ENCODE measurements at regions not wholly inside any gene's neighbourhood (a gene's known extent, or its start where the extent isn't known, plus 50 kb on each side); places are given as distances from the start of the nearest gene placed in this dataset.
A peak's percentile ranks its signal among the peaks of the same experiment; 100 is the strongest.

DNA sequence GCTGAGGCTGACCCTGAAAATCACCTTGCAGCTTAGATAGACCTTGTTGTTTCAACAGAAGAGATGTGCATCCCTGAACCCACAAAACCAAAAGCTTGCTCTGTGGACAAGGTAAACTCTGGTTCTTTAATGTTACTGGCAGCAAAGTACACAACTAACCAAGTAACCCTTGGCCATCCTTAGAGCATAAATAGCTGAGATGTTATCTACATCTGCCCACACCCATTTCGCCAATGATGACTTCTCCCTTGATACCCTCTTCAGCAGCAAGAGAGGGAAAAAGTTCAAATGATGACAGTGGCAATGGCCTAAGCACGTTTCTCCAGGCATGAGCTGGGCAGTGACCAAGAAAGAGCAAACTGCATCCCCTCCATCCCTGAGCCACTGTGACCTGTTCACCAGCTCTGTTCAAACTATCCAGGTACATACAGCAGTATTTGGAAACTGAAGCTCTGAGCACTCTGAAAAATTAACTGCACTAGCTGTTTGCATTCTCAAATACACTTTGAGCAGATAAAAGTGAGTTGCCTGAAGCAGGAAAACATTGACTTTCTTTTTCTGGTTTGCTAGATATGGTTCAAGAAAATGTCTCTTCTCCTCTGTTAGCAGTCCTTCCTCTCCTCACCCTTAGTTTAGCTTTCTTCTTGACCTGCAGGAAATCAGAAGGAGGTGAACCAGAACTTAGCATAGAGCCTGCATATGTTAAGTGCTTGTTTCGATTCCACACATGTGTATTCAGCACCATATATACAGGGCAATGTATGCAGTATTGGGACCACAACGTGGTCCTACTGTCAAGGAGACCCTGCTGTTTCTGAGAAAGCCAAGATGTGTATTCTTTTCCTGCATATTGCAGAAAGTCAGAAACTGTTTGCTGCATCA is 231.7 kb downstream of the FOXO1 start:
- DNase-seq (no peak), ATAC-seq (no peak)
- no peaks in the 10 kb centered on the region for H3K9me3 ChIP-seq (ENCODE audit: control insufficient read depth, low read length, poor library complexity, severe bottlenecking)
- Mint-ChIP-seq H3K36me3 (ENCODE audit: low read depth) (no peaks in the 10 kb centered on the region), H3K4me3 (peak overlapping the region; percentile 80), H3K27me3 (no peaks in the 10 kb centered on the region), H3K27ac (peak overlapping the region; percentile 77), H3K4me1 (peaks cover 52% of the 10 kb centered on the region)

DNA sequence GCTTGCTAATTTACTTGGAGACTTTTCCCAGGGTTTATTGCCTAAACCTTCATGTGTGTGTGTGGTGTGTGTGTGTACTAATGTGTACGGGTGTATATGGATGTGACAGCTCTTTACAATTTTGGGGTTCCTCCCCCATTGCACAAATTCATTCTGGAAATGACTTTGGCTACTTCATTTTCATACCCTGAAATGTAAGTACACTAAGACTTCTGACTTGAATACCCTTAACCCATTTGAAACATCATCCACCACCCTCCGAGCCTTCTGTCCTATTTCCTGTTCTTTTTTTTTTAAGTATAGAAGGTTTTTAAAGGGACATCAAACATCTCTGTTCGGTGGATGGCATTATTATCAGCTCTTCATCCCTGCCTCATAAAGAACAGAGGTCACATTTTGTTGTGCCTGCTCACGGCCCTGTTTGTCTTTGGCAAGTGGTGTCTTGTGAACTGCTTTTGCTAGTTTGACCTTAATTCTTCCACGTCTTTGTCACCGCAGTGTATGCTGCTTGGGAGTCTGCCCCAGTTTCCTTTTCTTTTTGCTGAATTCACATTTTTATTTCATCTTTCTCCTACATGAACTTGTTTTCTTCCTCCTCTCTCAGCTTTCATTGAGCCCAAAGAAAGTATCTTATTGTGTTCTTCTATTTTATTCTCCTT is 228.3 kb downstream of the FOXO1 start:
- Mint-ChIP-seq H3K36me3 (ENCODE audit: low read depth) (no peaks in the 10 kb centered on the region), H3K4me3 (peak overlapping the region; percentile 82), H3K4me1 (peaks cover 41% of the 10 kb centered on the region), H3K27me3 (no peaks in the 10 kb centered on the region), H3K27ac (peak overlapping the region; percentile 97)
- no peak for DNase-seq
- no peaks in the 10 kb centered on the region for H3K9me3 ChIP-seq (ENCODE audit: control insufficient read depth, low read length, poor library complexity, severe bottlenecking)
- peak; percentile 59 for ATAC-seq

DNA sequence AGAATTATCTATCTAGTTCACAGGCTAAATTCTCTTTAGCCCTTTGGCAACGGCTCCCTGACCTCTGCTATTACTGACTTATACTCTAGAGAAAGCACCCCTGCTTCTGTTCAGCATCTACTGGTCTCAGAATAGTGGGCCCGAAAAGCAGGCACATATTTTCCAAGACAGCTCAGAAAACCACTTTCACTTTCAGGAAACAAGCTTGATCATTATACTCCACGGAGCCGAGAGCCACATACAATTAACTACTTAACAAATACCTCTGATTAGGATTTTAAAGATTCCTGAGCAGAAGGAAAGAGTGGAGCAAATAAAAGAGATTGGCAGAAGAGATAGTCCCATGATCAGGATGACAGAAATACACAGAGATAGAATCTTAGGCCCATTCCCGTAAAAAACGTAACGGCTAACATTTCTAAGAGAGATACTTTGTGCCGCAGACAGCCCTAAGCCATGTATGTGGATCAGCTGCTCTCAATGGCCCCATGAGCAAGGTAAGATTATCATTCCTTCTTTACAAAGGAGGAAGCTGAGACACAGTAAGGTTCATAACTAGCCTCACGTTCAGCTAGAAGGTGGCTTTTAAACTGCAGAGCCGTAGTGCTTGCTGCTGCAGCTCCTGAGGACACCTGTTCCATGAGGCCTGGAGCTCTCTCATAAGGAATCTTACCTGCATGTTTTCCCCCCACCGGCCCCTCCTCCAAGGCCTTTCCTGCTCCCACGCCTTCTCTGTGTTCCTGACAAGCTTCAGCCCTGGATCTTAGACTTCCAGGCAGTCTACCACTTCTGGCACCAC is 227.2 kb downstream of the FOXO1 start:
- H3K27me3 Mint-ChIP-seq = no peaks in the 10 kb centered on the region
- H3K4me3 Mint-ChIP-seq = peak overlapping the region; percentile 82
- no peaks in the 10 kb centered on the region for H3K9me3 ChIP-seq (ENCODE audit: control insufficient read depth, low read length, poor library complexity, severe bottlenecking)
- no peak for DNase-seq
- peak; percentile 38 for ATAC-seq
- H3K36me3 Mint-ChIP-seq (ENCODE audit: low read depth) = no peaks in the 10 kb centered on the region
- H3K27ac Mint-ChIP-seq = peak overlapping the region; percentile 97
- peaks cover 34% of the 10 kb centered on the region for H3K4me1 Mint-ChIP-seq

DNA sequence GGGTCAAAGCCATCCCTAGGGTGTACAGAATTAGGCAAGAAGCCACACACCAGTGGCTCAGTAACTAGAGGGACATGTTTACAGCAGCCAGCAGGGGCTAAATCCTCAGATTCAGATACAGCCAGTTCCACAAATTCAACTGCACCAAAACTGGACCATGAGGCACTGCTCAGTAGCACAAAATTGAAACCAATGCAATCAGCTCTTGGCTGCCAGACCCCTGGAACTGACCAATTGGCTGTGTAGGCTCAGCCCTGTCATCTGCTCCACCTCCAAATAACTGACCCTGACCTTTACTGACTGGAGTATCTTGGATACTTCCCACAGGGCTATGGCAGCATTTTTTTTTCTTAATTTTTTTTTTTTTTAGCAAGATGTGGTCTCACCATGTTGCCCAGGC is 226.5 kb downstream of the FOXO1 start:
- Mint-ChIP-seq H3K36me3 (ENCODE audit: low read depth) (no peaks in the 10 kb centered on the region), H3K27me3 (no peaks in the 10 kb centered on the region), H3K4me3 (peak overlapping the region; percentile 72), H3K4me1 (peaks cover 28% of the 10 kb centered on the region), H3K27ac (peak overlapping the region; percentile 97)
- H3K9me3 ChIP-seq (ENCODE audit: control insufficient read depth, low read length, poor library complexity, severe bottlenecking) = no peaks in the 10 kb centered on the region
- no peak for DNase-seq
- ATAC-seq = no peak

DNA sequence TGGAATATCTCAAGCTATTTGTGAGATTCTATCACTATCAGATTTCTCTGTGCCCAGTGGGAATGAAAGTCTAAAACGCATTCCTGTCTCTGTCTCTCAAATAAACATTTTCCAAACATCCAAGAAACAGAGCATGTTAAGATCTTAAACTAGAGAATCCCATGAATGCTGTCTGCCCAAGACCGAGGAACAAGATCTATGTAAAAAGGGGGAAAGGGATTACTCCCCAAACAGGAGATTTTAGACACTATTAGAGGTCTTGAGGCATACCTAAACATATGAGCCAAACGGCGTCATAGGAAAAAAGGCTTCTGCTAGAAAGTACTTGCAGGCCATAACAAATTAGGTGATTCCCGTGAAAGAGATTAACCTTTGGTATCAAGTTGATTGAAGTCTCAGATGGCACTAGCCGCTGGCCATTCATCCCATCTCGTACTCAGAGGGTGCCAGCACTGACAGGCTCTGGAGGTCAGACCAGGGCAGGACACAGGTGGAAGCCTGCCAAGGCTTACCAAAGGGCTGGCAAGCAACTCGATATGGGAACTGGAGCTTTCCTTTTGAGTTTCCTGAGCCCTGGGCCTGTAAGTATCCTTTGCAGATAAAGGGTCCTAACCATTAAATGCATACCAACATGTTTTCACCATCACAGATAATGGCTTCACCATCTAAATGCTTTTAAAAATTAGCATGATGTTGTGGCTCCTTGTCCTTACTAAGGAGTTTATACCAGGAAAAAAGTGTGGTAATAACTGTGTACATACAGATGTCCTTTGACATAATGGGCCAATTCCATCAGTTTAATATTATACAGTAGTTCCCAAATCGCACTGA is 225.2 kb downstream of the FOXO1 start:
- ATAC-seq = no peak
- H3K27me3 Mint-ChIP-seq = no peaks in the 10 kb centered on the region
- H3K4me1 Mint-ChIP-seq = peaks cover 25% of the 10 kb centered on the region
- no peak overlapping the region for H3K4me3 Mint-ChIP-seq
- H3K36me3 Mint-ChIP-seq (ENCODE audit: low read depth) = no peaks in the 10 kb centered on the region
- no peak overlapping the region for H3K27ac Mint-ChIP-seq
- no peak for DNase-seq
- no peaks in the 10 kb centered on the region for H3K9me3 ChIP-seq (ENCODE audit: control insufficient read depth, low read length, poor library complexity, severe bottlenecking)

DNA sequence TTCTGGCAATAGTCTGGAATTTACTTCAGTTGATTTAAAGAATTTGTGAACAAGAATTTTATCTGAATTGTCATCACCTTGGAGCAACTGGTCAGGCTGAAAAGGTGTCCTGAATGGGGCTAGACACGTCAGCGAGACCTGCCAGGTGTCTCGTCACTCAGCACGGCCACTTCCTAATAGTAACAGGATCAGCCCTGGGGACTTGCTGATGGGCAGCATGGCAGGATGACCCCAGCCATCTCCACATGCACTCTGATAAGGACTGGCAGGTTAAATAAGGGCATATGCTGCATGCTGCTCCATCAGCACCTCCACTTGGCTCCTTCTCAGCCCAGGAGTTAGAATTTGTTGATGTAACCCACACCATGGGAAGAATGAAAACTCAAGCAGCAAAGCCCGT is 224.2 kb downstream of the FOXO1 start:
- Mint-ChIP-seq H3K27ac (no peak overlapping the region), H3K4me1 (peaks cover 25% of the 10 kb centered on the region), H3K36me3 (ENCODE audit: low read depth) (no peaks in the 10 kb centered on the region), H3K4me3 (no peak overlapping the region), H3K27me3 (no peaks in the 10 kb centered on the region)
- no peak for ATAC-seq
- H3K9me3 ChIP-seq (ENCODE audit: control insufficient read depth, low read length, poor library complexity, severe bottlenecking) = no peaks in the 10 kb centered on the region
- no peak for DNase-seq

DNA sequence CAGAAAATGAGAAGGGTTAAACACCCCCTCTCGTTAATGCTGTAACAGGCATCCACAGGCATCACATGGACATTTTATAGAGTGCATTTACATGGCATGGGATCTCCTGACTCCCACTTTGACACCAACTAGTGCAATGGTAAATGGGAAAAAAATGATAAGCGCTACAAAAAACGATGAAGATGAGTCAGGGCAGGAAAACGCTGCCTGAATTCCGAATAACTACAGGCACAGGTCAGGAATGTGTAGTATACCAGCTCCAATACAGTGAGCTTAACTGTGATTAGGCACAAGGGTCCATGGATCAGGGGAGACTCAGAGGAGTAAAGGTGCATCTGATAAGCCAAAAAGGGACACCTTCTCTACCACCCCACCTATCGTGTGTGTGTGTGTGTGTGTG is 223.6 kb downstream of the FOXO1 start:
- Mint-ChIP-seq H3K36me3 (ENCODE audit: low read depth) (no peaks in the 10 kb centered on the region), H3K27ac (no peak overlapping the region), H3K4me1 (peaks cover 21% of the 10 kb centered on the region), H3K27me3 (no peaks in the 10 kb centered on the region), H3K4me3 (no peak overlapping the region)
- H3K9me3 ChIP-seq (ENCODE audit: control insufficient read depth, low read length, poor library complexity, severe bottlenecking) = no peaks in the 10 kb centered on the region
- DNase-seq (no peak), ATAC-seq (no peak)

DNA sequence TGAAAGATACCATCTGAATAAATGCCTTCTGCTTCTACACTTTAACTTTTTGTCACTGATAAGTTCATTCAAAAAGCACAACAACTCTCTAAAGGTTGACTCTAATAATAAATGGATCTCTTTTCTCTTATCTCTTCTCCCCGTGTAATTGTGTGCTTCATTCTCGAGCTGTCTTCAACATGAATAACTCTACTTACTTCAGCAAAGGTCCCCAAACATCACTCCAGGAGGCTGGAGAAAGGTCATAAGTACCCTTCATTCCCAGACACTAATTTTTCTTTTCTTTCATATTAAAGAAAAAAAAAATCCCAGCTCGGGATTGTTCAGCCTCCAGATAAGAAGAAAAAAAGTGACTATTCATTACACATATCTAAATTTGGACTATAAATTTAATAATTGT is 222.2 kb downstream of the FOXO1 start:
- H3K36me3 Mint-ChIP-seq (ENCODE audit: low read depth) = peaks cover 2% of the 10 kb centered on the region
- DNase-seq (no peak), ATAC-seq (no peak)
- no peaks in the 10 kb centered on the region for H3K9me3 ChIP-seq (ENCODE audit: control insufficient read depth, low read length, poor library complexity, severe bottlenecking)
- H3K4me1 Mint-ChIP-seq = peaks cover 12% of the 10 kb centered on the region
- no peaks in the 10 kb centered on the region for H3K27me3 Mint-ChIP-seq
- H3K27ac Mint-ChIP-seq = no peak overlapping the region
- no peak overlapping the region for H3K4me3 Mint-ChIP-seq

DNA sequence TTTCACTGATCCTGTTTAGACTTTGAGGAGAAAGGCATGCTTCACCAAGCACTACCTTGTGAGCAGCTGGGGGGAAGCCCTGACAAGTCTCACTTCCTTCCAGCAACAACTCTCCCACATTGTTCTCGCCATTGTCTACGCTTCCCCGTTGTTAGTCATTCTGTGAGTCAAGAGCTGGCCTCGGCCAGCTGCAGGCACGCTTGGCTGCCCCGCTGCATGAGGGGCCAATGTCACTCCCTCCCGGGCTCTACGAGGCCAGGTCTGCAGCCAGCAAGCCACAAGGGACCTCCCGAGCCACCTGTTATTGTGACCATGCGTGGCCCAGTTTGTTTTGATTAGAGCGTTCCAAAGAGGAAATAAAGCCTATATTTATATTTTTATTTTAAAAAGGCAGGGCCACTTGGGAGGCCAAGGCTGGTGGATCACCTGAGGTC is 220.9 kb downstream of the FOXO1 start:
- DNase-seq (no peak), ATAC-seq (peak; percentile 88)
- no peaks in the 10 kb centered on the region for H3K9me3 ChIP-seq (ENCODE audit: control insufficient read depth, low read length, poor library complexity, severe bottlenecking)
- peaks cover 2% of the 10 kb centered on the region for H3K36me3 Mint-ChIP-seq (ENCODE audit: low read depth)
- H3K4me1 Mint-ChIP-seq = peaks cover 9% of the 10 kb centered on the region
- H3K27ac Mint-ChIP-seq = peak overlapping the region; percentile 14
- H3K4me3 Mint-ChIP-seq = no peak overlapping the region
- no peaks in the 10 kb centered on the region for H3K27me3 Mint-ChIP-seq

DNA sequence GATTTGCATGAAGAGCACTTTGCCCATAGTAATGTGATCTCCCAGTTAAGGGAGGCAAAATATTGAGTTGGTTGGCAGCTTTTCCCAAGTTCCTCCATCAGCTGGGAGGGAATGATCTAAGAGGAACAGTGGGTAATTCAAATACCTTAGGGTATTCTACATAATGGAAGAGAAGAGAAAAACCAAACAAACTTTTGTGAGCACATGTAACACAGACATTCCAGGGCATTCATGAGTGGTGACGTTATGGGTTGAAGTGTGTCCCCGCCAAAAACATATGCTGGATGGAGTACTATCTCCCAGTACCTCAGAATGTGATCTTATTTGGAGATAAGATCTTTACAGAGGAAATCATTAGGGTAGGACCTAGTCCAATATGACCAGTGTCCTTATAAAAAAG is 220.1 kb downstream of the FOXO1 start:
- H3K27me3 Mint-ChIP-seq = no peaks in the 10 kb centered on the region
- ATAC-seq (no peak), DNase-seq (no peak)
- peaks cover 2% of the 10 kb centered on the region for H3K36me3 Mint-ChIP-seq (ENCODE audit: low read depth)
- peaks cover 9% of the 10 kb centered on the region for H3K4me1 Mint-ChIP-seq
- H3K9me3 ChIP-seq (ENCODE audit: control insufficient read depth, low read length, poor library complexity, severe bottlenecking) = no peaks in the 10 kb centered on the region
- no peak overlapping the region for H3K27ac Mint-ChIP-seq
- H3K4me3 Mint-ChIP-seq = no peak overlapping the region

DNA sequence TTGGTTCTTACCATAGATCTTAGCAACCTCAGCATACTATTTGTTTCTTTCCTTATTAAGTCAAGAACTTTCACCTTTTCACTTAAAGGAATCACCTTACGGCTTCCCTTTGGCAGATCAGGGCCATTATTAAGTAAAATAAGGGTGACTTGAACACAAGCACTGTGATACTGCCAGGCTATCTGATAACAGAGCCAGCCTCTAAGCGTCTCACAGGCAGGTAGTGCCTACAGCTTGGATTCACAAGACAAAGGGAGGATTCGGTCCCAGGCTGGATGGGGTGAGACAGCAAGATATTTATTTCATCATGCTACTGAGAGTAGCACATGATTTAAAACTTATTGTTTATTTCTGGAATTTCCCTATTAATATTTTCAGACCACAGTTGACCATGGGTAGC is 218.6 kb downstream of the FOXO1 start:
- H3K36me3 Mint-ChIP-seq (ENCODE audit: low read depth) = peaks cover 2% of the 10 kb centered on the region
- DNase-seq = no peak
- H3K4me1 Mint-ChIP-seq = peaks cover 9% of the 10 kb centered on the region
- H3K27me3 Mint-ChIP-seq = no peaks in the 10 kb centered on the region
- H3K4me3 Mint-ChIP-seq = no peak overlapping the region
- ATAC-seq = no peak
- H3K27ac Mint-ChIP-seq = no peak overlapping the region
- H3K9me3 ChIP-seq (ENCODE audit: control insufficient read depth, low read length, poor library complexity, severe bottlenecking) = no peaks in the 10 kb centered on the region

DNA sequence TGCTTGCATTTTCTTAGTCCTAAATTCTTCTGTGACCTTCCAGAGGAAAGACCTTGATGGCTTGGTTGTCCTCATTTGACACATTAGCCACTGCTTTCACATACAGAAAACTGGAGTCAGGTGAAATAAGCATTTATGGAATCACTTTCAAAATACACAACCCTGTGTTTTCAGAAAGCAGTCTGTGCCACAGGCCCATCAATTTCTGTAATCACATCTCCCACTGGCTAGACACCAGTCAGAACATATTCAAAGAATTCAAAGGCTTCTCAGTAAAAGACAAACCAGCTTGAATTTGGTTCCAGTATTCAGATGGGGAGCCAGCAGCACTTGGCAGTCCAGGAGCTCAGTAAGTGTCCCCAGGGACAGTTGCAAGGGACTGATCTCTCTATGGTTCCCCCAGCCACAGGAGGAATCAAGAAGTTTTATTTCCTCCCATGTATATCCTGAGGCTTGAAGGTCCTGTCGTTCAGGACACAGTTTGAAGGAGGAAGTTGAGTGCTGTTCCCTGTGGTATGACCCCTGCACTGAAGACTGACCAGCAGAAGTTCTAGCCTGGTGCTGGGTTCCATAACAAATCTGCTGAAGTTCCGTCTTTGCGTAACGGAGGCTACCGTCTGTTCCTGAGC is 214.3 kb downstream of the FOXO1 start:
- ATAC-seq (no peak), DNase-seq (no peak)
- Mint-ChIP-seq H3K36me3 (ENCODE audit: low read depth) (peaks cover 2% of the 10 kb centered on the region), H3K27ac (no peak overlapping the region), H3K4me3 (no peak overlapping the region), H3K27me3 (no peaks in the 10 kb centered on the region), H3K4me1 (peaks cover 6% of the 10 kb centered on the region)
- no peaks in the 10 kb centered on the region for H3K9me3 ChIP-seq (ENCODE audit: control insufficient read depth, low read length, poor library complexity, severe bottlenecking)
